ENCODE measurements at regions not wholly inside any gene's neighbourhood (a gene's known extent, or its start where the extent isn't known, plus 50 kb on each side); places are given as distances from the start of the nearest gene placed in this dataset.

GRCh38 chr16:66240631-66241395 lies 125.7 kb upstream of the CDH5 start:
- DNase-seq, result no peak

DNA sequence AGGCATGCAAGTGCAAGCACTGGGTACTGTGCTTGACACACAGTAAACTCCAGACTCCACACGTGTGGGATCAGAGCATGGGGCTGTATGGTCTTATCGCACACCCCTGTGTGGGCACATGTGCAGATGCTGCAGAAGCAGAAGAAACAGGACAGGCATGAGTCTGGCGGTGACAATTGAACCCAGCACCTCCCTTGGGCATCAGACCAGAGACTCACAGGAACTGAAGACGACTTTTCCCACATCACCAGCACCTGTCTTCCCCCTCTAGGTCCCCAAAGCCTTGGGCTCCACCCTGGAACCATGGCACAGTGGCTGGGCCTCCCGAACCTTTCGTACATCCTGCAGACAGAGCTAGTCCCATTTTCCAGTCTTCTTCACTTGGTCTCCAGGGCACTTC lies 126.4 kb upstream of the CDH5 start:
- no peak for DNase-seq

DNA sequence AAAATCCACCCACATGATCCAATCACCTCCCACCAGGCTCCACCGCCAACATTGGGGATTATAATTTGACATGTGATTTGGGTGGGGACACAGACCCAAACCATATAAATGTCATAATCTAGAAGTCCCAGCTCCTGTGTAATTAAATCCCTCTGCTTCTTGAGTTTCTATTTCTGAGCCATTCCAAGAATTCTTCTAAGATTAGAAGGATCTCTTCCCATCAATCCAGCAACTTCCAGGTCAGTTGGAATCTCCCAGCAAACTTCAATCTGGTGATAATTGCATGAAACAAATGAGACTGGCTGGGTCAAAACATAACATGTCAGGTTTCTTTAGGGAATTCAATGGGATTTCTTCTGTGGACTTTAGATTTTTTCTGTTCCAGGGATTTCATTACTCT lies 127.8 kb upstream of the CDH5 start:
- no peak for DNase-seq

DNA sequence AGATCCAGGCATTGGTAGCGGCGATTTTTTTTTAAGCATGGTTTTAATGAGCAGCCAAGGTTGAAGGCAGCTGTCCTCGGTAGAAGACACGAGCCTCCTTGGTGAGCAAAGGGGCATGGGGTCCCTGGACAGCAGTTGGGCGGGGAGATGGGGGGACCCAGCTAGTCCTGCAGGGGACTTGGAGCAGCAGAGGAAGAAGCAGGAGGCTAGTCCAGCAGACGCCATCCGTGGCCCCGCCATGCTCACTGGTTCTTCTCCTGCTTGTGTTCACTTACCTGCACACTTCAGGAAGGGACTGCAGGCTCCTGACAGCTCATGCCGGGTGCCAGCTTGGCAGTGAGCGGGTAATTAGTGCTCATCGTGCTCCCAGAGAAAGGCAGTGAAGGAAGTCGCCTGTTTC lies 130.2 kb upstream of the CDH5 start:
- no peak for DNase-seq

DNA sequence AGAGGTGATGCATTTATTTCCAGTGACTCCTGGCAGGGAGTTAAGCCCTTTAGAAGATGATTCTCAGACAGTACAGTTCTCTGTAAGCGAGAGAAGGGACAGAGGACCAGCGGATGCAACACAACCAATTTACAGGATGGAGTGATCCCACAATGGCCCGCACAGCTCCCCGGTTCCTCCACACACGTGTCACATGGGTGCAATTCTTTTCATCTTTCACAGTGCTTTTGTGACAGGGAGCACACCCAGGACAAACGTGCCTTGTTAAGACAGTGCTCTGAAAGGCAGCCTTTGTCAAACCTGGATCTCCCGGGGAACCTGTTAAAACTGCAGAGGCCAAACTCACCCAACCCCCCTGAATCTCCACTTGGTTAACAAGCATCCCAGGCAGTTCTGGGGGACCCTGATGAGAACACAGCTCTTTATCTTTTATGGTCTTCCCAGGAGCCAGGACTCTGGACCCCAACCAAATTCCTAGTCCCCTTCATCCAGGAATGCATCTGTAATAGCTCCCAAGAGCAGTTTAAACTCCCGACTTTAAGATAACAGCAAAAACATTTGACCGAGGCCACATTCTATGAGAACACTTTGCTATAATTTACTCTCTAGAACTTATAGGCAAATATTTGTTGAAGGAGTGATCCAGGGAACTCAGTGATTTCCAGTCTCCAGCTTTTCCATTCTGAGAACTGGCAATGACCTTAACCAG lies 134.9 kb upstream of the CDH5 start:
- no peak for DNase-seq

DNA sequence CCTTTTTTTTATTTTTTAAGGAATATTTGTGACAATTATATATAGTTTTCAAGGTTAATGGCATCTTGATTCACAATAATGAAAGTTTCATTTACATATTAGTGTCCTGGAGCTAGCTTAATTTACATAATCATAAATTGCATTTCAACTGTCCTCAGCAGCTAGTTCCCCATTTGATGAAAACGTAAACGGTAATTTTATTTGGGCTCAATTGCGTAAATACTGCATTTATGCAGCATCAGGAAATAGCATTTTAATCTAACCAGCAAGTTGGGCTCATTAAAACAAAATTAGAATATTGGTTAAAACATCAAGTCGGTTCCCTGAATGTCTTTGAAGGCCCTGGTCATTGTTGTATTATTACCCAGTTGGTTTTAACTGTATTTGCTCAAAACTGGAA lies 136.8 kb upstream of the CDH5 start:
- DNase-seq, result no peak

- no peak for DNase-seq
Measured at GRCh38 chr16:66228792-66229191, 137.7 kb upstream of the CDH5 start.

DNA sequence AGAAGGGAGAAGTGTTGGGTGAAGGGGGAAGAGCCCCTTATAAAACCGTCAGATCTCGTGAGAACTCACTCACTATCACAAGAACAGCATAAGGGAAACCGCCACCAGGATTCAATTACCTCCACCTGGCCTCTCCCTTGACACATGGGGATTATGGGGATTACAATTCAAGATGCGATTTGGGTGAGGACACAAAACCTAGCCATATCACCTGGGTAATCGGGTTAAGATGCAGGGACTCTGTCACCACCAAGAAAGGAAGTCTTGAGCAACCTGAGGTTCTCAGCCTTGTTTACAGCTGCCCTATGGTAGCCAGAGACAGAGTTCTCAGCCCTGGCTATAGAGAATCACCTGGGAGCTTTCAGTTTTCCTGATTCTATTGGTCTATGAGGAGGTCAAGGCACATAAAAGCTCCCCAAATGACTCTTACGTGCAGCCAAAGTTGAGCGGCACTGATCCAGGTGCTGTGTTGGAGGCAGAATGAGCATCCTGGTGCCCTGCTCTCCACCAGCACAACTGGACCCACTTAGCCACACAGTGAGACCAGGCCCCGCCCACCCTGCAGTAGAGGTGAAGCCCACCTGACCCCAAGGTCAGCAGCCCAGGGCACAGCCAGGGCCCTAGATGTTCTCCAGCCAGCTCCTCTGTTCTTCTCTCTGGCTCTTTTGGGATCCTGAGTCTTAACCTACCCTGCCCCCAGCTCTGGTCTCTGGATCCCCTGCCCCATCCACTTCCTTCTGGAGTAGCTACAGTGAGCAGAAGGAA lies 138.5 kb upstream of the CDH5 start:
- no peak for DNase-seq

- no peak for DNase-seq
Measured at GRCh38 chr16:66226762-66227161, 139.7 kb upstream of the CDH5 start.

DNA sequence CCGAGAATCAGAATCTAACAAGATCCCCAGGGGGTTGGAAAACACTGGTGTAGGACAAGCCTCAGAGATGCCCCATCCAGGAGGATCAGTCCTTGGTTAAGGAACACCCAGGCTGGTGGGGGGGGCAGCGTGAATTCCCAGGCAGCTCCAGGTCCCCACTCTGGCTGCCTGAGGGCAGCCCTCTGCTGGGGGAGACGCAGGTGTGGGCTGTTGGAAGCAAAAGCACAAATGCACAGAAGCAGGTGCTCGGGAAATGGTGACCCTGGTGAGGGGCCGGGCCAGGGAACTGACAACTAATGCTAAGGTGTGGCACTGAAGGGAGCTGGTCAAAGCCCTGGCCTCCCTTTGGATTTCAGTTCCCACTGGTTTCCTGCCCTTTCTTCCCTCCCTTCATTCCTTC lies 140.8 kb upstream of the CDH5 start:
- DNase-seq, result no peak

DNA sequence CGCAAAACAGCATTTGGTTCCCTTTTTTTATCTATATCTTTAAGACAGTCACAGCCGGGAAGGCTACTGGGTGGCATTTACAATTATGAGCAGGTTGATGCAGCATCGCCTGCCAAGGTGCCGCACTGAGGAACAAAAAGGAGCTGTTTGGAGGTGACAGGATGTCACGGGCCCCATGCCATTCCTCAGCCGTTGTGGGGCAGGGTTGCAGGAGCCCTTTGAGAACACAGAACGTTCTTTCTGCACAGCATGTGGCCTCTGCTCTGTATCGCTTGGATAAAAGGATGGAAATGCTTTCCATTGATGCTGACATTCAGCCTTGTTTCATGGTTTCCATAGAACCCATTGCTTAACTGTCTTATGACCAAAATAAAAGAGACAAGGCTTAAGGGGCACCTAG lies 141.9 kb upstream of the CDH5 start:
- DNase-seq, result no peak

DNA sequence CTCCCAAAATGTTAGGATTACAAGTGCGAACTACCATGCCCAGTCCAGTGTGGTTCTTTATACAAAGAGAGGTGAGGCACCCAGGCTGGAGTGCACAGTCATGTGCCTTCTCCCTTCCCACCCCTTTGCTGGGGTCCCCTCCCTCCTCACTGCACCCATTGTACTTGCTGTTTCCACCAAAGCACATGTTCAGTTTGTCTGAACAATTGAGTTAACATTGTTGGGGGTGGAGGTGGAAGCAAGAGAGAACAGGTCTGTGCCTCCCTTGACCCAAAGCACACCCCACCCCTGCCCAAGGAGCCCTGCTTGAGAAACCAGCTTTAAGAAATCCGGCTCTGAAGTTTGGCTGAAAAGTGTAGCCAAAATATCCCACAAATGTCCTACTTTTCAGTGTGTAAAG lies 142.3 kb upstream of the CDH5 start:
- no peak for DNase-seq

DNA sequence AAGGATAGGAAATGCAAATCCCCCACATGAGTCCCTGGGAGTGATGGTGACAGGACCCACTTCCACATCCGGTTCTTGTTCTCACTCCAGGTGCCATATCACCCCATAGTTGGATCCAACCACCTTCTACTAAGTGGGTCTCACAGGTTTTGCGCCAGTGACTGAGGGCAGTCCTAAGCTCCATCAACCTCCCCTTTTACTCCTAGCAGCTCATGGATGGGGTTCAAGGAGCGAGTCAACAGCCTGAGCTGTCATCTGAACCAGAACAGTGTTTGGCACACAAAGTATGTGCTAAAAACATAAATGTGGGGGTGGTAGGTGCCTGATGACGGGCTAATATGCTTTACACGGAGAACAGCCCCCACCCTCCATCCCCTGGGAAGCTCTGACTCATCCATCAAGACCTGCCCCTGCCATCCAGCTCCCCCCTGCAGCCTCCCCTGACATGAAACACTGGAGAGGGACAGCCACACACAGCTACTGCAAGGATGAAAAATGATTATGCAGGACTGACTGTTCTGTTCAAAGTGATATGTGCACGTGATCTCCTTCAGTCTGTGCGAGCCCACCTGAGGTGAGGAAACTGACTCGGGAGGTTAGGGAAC lies 143.2 kb upstream of the CDH5 start:
- peak; percentile 3 for DNase-seq

GRCh38 chr16:66222756-66223155 lies 143.7 kb upstream of the CDH5 start:
- no peak for DNase-seq

- DNase-seq, result peak; percentile 49
Measured at GRCh38 chr16:66220702-66221101, 145.8 kb upstream of the CDH5 start.

GRCh38 chr16:66219491-66219890 lies 147.0 kb upstream of the CDH5 start:
- no peak for DNase-seq

DNA sequence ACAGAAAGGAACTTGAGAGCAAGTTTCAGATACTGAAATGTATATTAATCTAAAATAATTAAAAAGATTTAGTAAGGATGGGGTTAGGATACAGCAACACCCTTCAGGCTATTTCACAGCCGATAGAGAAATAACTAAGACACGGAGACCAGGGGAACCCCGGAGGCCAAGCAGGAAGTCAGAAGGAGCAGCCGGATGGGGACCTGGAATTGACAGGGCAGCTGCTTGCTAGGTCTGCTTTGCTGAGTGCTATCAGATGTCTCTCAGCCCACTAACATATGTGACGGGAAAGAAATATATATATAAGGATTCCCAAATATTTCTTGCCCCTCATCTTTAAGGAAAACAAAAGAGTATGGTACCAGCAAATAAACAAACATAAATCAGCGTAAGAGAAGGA lies 154.1 kb upstream of the CDH5 start:
- no peak for DNase-seq

- DNase-seq, result no peak
Measured at GRCh38 chr16:66211651-66212050, 154.8 kb upstream of the CDH5 start.

DNA sequence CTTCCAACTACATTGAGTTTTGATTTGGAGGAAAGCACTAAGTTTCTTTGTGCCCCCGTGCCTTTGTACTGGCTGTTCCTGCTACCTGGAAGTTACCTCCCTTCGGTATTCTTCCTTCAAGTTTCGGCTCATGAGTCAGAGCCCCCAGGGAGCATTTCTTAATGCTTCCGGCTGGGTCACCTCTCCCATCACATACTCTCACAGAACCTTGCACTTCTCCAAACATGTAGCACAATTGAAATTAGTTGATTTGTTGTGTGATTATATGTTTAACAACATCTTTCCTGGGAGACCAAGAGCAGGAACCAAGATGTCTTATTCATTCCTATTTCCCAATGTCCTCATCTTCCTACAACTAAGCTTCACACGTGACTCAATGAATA lies 158.6 kb upstream of the CDH5 start:
- DNase-seq, result no peak

- peak; percentile 57 for DNase-seq
Measured at GRCh38 chr16:66207139-66207882, 159.2 kb upstream of the CDH5 start.

DNA sequence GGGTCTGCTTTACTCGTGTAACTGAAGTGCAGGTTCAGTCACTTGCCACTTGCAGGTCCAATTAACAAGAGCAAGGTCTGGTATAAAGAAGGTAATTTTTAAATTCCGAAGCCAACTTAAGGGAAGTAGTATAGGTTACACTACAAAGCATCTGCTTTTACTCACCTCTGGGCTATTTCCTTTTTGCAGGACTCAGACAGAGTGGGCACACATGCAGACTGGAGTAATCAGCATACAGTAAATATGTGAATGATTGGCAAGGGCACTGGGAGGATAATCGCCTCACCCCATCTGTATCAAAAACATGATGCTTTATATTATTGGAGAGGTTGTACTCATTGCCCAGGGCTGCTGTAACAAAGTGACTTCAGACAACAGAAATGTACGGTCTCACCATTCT lies 160.1 kb upstream of the CDH5 start:
- no peak for DNase-seq

GRCh38 chr16:66205287-66206231 lies 160.9 kb upstream of the CDH5 start:
- peak; percentile 71 for DNase-seq

All from NCI-H345 (cell line).